Osteocyte (in vitro differentiated cells): ENCODE measurements at regions not wholly inside any gene's neighbourhood (a gene's known extent, or its start where the extent isn't known, plus 50 kb on each side); places are given as distances from the start of the nearest gene placed in this dataset.

Experiments used
- DNase-seq: peaks from one replicate; pipeline ENCODE4 v3.0.0; 2021; ENCODE audit warnings: mixed read lengths; ENCODE audit not compliant: unreplicated experiment; ENCODE audit errors: extremely low spot score
- H3K27ac Mint-ChIP-seq: one replicate; pipeline ENCODE4 v1.8.0; 2021; ENCODE audit warnings: mild to moderate bottlenecking, mixed read lengths; ENCODE audit not compliant: unreplicated experiment
- H3K27me3 Mint-ChIP-seq: one replicate; pipeline ENCODE4 v1.8.0; 2021; ENCODE audit warnings: mixed read lengths; ENCODE audit not compliant: unreplicated experiment
- H3K36me3 Mint-ChIP-seq: one replicate; pipeline ENCODE4 v1.8.0; 2021; ENCODE audit warnings: mixed read lengths; ENCODE audit not compliant: unreplicated experiment
- H3K4me1 Mint-ChIP-seq: one replicate; pipeline ENCODE4 v1.8.0; 2021; ENCODE audit warnings: mixed read lengths; ENCODE audit not compliant: unreplicated experiment
- H3K4me3 Mint-ChIP-seq: one replicate; pipeline ENCODE4 v1.8.0; 2021; ENCODE audit warnings: mild to moderate bottlenecking, moderate library complexity, mixed read lengths; ENCODE audit not compliant: unreplicated experiment
- H3K9me3 Mint-ChIP-seq: one replicate; pipeline ENCODE4 v1.8.0; 2021; ENCODE audit warnings: mixed read lengths; ENCODE audit not compliant: unreplicated experiment
- CTCF ChIP-seq: fragments of 200-600 bp; sonication (generic); IDR thresholded peaks from 2 replicates; pipeline ENCODE4 v1.5.0; 2021; ENCODE audit warnings: antibody characterized with exemption, mild to moderate bottlenecking, moderate library complexity

- no peaks in the 10 kb centered on the region for H3K36me3 Mint-ChIP-seq
- no peak overlapping the region for H3K4me3 Mint-ChIP-seq
- no peaks in the 10 kb centered on the region for H3K27me3 Mint-ChIP-seq
- DNase-seq: peak; percentile 34
- no peak for TF ChIP-seq CTCF
- peaks cover 18% of the 10 kb centered on the region for H3K9me3 Mint-ChIP-seq
- H3K27ac Mint-ChIP-seq: no peak overlapping the region
- no peaks in the 10 kb centered on the region for H3K4me1 Mint-ChIP-seq
Observed at GRCh38 chr14:98728024-98728423, 544.0 kb downstream of the BCL11B start.

- Mint-ChIP-seq H3K4me1 (no peaks in the 10 kb centered on the region), H3K27ac (no peak overlapping the region), H3K36me3 (no peaks in the 10 kb centered on the region), H3K9me3 (peaks cover 21% of the 10 kb centered on the region), H3K27me3 (no peaks in the 10 kb centered on the region), H3K4me3 (no peak overlapping the region)
- DNase-seq: no peak
- no peak for TF ChIP-seq CTCF
Observed at GRCh38 chr14:98728836-98729235, 543.2 kb downstream of the BCL11B start.

- H3K36me3 Mint-ChIP-seq: no peaks in the 10 kb centered on the region
- peak; percentile 66 for DNase-seq
- no peak overlapping the region for H3K4me3 Mint-ChIP-seq
- peaks cover 33% of the 10 kb centered on the region for H3K9me3 Mint-ChIP-seq
- TF ChIP-seq CTCF: no peak
- no peaks in the 10 kb centered on the region for H3K27me3 Mint-ChIP-seq
- H3K4me1 Mint-ChIP-seq: no peaks in the 10 kb centered on the region
- H3K27ac Mint-ChIP-seq: no peak overlapping the region
Observed at GRCh38 chr14:98731286-98731685, 540.7 kb downstream of the BCL11B start.

- Mint-ChIP-seq H3K27me3 (no peaks in the 10 kb centered on the region), H3K4me1 (no peaks in the 10 kb centered on the region), H3K36me3 (no peaks in the 10 kb centered on the region), H3K4me3 (no peak overlapping the region), H3K27ac (no peak overlapping the region), H3K9me3 (peaks cover 33% of the 10 kb centered on the region)
- no peak for TF ChIP-seq CTCF
- DNase-seq: peak; percentile 34
Observed at GRCh38 chr14:98731701-98732100, 540.3 kb downstream of the BCL11B start.

GRCh38 chr14:98733536-98733935 lies 538.5 kb downstream of the BCL11B start:
- DNase-seq: peak; percentile 34
- Mint-ChIP-seq H3K4me3 (no peak overlapping the region), H3K27ac (no peak overlapping the region), H3K4me1 (no peaks in the 10 kb centered on the region), H3K9me3 (peaks cover 27% of the 10 kb centered on the region), H3K36me3 (no peaks in the 10 kb centered on the region), H3K27me3 (no peaks in the 10 kb centered on the region)
- TF ChIP-seq CTCF: no peak
